ENCODE measurements at regions not wholly inside any gene's neighbourhood (a gene's known extent, or its start where the extent isn't known, plus 50 kb on each side); places are given as distances from the start of the nearest gene placed in this dataset.
"Not testable (repeated sequence)": the region's sequence is repeated elsewhere in the genome, so short reads cannot be mapped to it uniquely, and the experiment has no call there.

DNA sequence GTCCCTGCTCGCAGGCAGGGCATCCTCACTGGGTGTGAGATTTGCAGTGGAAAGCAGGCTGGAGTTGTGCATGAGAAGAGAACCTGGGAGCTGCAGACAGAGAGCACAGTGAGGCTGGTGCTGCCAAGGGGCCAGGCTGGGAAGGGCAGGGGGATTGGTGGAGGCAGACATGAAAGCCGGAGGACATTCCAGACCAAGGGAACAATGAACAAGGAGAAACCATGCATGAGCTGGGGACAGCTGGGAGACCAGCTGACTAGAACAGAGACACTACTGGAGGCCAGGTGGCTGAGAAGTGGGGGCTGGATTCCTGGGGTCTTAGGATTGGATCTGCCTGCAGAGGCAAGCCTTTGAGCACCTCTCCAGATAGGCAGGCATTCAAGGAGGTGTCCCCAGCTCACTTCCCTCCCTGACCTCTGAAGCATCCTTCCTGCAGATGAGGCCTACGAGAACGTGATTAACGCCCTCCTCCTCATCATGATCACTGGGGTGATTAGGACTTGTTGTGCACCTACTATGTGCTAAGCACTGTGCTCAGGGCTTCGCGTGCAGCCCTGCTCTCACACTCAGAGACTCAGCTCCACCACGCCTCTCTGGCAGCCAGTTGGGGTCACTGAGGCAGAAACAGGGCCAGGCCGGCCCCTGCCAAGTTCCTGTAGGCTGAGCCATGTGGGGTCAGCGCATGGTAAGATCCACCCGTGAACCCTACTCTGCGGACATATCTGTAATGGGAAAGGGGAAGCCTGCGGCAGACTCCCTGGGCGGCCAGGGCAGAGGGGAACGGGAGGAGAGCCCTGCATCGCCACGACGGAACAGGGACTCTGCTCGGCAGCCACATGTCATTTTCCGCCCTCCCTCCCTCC lies 74.8 kb upstream of the SLC66A3 start:
- no peak for DNase-seq (ENCODE audit: low spot score)
- TF ChIP-seq, protein P1, sequence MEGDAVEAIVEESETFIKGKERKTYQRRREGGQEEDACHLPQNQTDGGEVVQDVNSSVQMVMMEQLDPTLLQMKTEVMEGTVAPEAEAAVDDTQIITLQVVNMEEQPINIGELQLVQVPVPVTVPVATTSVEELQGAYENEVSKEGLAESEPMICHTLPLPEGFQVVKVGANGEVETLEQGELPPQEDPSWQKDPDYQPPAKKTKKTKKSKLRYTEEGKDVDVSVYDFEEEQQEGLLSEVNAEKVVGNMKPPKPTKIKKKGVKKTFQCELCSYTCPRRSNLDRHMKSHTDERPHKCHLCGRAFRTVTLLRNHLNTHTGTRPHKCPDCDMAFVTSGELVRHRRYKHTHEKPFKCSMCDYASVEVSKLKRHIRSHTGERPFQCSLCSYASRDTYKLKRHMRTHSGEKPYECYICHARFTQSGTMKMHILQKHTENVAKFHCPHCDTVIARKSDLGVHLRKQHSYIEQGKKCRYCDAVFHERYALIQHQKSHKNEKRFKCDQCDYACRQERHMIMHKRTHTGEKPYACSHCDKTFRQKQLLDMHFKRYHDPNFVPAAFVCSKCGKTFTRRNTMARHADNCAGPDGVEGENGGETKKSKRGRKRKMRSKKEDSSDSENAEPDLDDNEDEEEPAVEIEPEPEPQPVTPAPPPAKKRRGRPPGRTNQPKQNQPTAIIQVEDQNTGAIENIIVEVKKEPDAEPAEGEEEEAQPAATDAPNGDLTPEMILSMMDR (IDR thresholded peaks at IDR 0.05): no peak
- Histone ChIP-seq H3K27ac (no peak overlapping the region), H3K4me3 (no peak overlapping the region)

- no peak for DNase-seq (ENCODE audit: low spot score)
- TF ChIP-seq, protein P1 (IDR thresholded peaks at IDR 0.05): no peak
These were observed 72.4 kb upstream of the SLC66A3 start for GRCh38 chr2:11082880-11083279.

DNA sequence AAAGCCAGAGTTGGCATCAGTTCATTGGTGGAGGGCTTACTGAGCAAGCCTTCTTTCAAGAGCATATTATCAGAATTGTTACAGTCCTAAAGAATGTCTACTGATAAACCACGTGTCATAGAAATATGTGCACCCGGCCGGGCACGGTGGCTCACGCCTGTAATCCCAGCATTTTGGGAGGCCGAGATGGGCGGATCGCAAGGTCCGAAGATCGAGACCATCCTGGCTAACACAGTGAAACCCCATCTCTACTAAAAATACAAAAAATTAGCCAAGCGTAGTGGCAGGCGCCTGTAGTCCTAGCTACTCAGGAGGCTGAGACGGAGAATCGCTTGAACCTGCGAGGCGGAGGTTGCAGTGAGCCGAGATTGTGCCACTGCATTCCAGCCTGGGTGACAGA lies 66.4 kb upstream of the SLC66A3 start:
- DNase-seq (ENCODE audit: low spot score): peak; percentile 7
- not testable (repeated sequence) for H3K4me3 ChIP-seq, H3K27ac ChIP-seq

More at GRCh38 chr2:11082880-11083279, 72.4 kb upstream of the SLC66A3 start:
- Histone ChIP-seq H3K4me3 (no peak overlapping the region), H3K27ac (no peak overlapping the region)

DNA sequence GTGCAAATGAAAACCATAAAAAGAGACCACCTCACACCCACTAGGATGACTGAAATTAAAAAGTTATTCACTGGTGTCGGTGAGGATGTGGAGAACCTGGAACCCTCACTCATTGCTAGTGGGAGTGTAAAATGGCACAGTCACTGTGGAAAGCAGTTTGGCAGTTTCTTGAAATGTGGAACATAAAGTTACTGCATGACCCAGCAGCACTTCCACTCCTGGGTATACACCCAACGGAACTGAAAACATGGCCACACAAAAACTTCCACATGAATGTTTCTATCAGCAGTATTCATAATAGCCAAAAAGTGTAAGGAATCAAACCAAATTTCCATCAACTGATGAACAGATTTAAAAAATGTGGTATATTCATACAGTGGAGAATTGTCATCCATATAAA lies 65.1 kb upstream of the SLC66A3 start:
- H3K4me3 ChIP-seq: no peak overlapping the region
- H3K27ac ChIP-seq: no peak overlapping the region
- TF ChIP-seq, protein P1 (IDR thresholded peaks at IDR 0.05): no peak
- DNase-seq (ENCODE audit: low spot score): no peak

GRCh38 chr2:11092701-11093335 lies 62.4 kb upstream of the SLC66A3 start:
- H3K4me3 ChIP-seq: no peak overlapping the region
- TF ChIP-seq, protein P1 (IDR thresholded peaks at IDR 0.05): no peak
- no peak for DNase-seq (ENCODE audit: low spot score)
- H3K27ac ChIP-seq: no peak overlapping the region

GRCh38 chr2:11093467-11093866 lies 61.8 kb upstream of the SLC66A3 start:
- DNase-seq (ENCODE audit: low spot score): no peak
- no peak overlapping the region for H3K27ac ChIP-seq
- TF ChIP-seq, protein P1 (IDR thresholded peaks at IDR 0.05): no peak
- H3K4me3 ChIP-seq: no peak overlapping the region

- TF ChIP-seq, protein P1 (IDR thresholded peaks at IDR 0.05): no peak
- no peak for DNase-seq (ENCODE audit: low spot score)
- H3K4me3 ChIP-seq: no peak overlapping the region
- H3K27ac ChIP-seq: no peak overlapping the region
These were observed 61.1 kb upstream of the SLC66A3 start for GRCh38 chr2:11094021-11094810.
